CD4-positive, alpha-beta T cell (primary cell): ENCODE measurements at regions not wholly inside any gene's neighbourhood (a gene's known extent, or its start where the extent isn't known, plus 50 kb on each side); places are given as distances from the start of the nearest gene placed in this dataset.

Experiments used
- ATAC-seq: fragments of 200-7000 bp; cut with Tn5 transposase; one replicate; pipeline ENCODE4 v1.10.0; 2022; ENCODE audit warnings: mild to moderate bottlenecking; ENCODE audit not compliant: poor library complexity
- CTCF ChIA-PET: fragments of 350-600 bp; sonication (Branson Sonifier 250); formaldehyde crosslinking; loops from one replicate; lab custom pipeline; 2021; ENCODE audit warnings: antibody characterized with exemption, inconsistent platforms; lab: Charles Lee
- POLR2A ChIA-PET: fragments of 350-600 bp; sonication (Branson Sonifier 250); formaldehyde crosslinking; loops from one replicate; lab custom pipeline; 2021; ENCODE audit warnings: antibody characterized with exemption, inconsistent platforms; lab: Charles Lee
- DNase-seq, 14 experiments: peaks; one replicate each; pipeline ENCODE4 v3.0.0-alpha.2; 2013 to 2020; ENCODE audit warnings: mixed read lengths in 2 of 14
- H3K27ac ChIP-seq, 2 donors: one replicate each; pipeline versions ENCODE4 v1.5.1 to v1.7.0; 2013; ENCODE audit warnings: low read length in 2 of 2, low read depth in 1 of 2, mild to moderate bottlenecking in 1 of 2
- H3K27me3 ChIP-seq, 2 experiments: 1 replicate in 1 of 2; 2 replicates in 1 of 2; pipeline versions ENCODE4 v1.6.1 to v1.7.0; 2013; ENCODE audit warnings: low read length in 2 of 2, control low read depth in 1 of 2, mild to moderate bottlenecking in 1 of 2, moderate library complexity in 1 of 2; ENCODE audit not compliant: insufficient read depth in 2 of 2, control insufficient read depth in 1 of 2
- H3K36me3 ChIP-seq: one replicate; pipeline ENCODE4 v1.6.1; 2013; ENCODE audit warnings: low read length, control low read depth; ENCODE audit not compliant: insufficient read depth
- H3K4me1 ChIP-seq: one replicate; pipeline ENCODE4 v1.6.1; 2013; ENCODE audit warnings: low read length, control low read depth; ENCODE audit not compliant: insufficient read depth
- H3K4me3 ChIP-seq: one replicate; pipeline ENCODE4 v1.5.1; 2013; ENCODE audit warnings: mild to moderate bottlenecking, low read length, moderate library complexity
- H3K9me3 ChIP-seq, 2 experiments: 1 replicate in 1 of 2; 2 replicates in 1 of 2; pipeline versions ENCODE4 v1.6.1 to v1.7.0; 2013; ENCODE audit warnings: low read length in 2 of 2, mild to moderate bottlenecking in 2 of 2, control low read depth in 1 of 2, moderate library complexity in 1 of 2; ENCODE audit not compliant: control insufficient read depth in 1 of 2, insufficient read depth in 1 of 2
- H3K27ac Mint-ChIP-seq: one replicate; pipeline ENCODE4 v1.8.0; 2020; ENCODE audit warnings: mixed read lengths
- H3K27me3 Mint-ChIP-seq: one replicate; pipeline ENCODE4 v1.8.0; 2021; ENCODE audit warnings: mixed read lengths
- H3K36me3 Mint-ChIP-seq: one replicate; pipeline ENCODE4 v1.8.0; 2021; ENCODE audit warnings: low read depth, mixed read lengths
- H3K4me1 Mint-ChIP-seq: one replicate; pipeline ENCODE4 v1.8.0; 2021; ENCODE audit warnings: low read depth, mixed read lengths
- H3K4me3 Mint-ChIP-seq: one replicate; pipeline ENCODE4 v1.8.0; 2020; ENCODE audit warnings: mild to moderate bottlenecking, mixed read lengths
- H3K9me3 Mint-ChIP-seq: one replicate; pipeline ENCODE4 v1.8.0; 2020; ENCODE audit warnings: mixed read lengths
- CTCF ChIP-seq: fragments of 200-600 bp; IDR thresholded peaks from one replicate; pipeline ENCODE4 v1.8.0; 2022; ENCODE audit warnings: antibody characterized with exemption, mild to moderate bottlenecking
- intact Hi-C, 2 experiments: fragments of 100-400 bp; cut with DNase I in 1 of 2; cut with micrococcal nuclease in 1 of 2; formaldehyde crosslinking; loops; one replicate each; pipeline versions ENCODE4 v1.15.1 to v1.9.0; 2023 to 2025; cut with DNase I, micrococcal nuclease

DNA sequence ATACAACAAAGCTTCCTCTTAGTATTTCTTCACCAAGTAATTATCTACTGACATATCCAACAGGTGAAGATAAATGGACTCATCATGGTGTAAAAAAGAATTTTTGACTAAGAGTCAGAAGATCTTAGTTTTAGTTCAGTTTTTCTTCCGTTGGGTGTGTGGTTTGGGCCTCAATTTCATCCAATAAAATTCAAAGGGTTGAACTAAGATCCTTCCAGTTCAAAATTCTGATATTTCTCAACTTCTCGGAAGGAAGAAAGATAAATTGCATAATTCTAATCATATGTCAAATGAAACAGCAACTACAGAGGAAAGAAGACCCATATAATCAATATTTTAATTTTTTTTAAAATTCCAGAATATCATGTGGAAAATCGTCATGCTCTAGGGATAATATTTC, 192.7 kb downstream of the SPRY1 start:
- Mint-ChIP-seq H3K27ac (no peak overlapping the region), H3K4me1 (peaks cover 5% of the 10 kb centered on the region), H3K27me3 (no peaks in the 10 kb centered on the region), H3K36me3 (no peaks in the 10 kb centered on the region), H3K4me3 (no peak overlapping the region), H3K9me3 (no peaks in the 10 kb centered on the region)
- H3K4me1 ChIP-seq = no peaks in the 10 kb centered on the region
- intact Hi-C loops = no loop called here
- ChIA-PET CTCF (no interaction called here), POLR2A (no interaction called here)
- no peaks in the 10 kb centered on the region for H3K9me3 ChIP-seq
- no peak for DNase-seq
- ATAC-seq = no peak
- H3K27ac ChIP-seq = no peak overlapping the region
- no peaks in the 10 kb centered on the region for H3K36me3 ChIP-seq
- TF ChIP-seq CTCF = no peak
- no peak overlapping the region for H3K4me3 ChIP-seq
- no peaks in the 10 kb centered on the region for H3K27me3 ChIP-seq

- no peak overlapping the region for H3K4me3 Mint-ChIP-seq
- no peaks in the 10 kb centered on the region for H3K27me3 Mint-ChIP-seq
- peaks cover 5% of the 10 kb centered on the region for H3K4me1 Mint-ChIP-seq
- ChIA-PET POLR2A (no interaction called here), CTCF (no interaction called here)
- Histone ChIP-seq H3K4me3 (no peak overlapping the region), H3K36me3 (no peaks in the 10 kb centered on the region), H3K27ac (no peak overlapping the region), H3K9me3 (no peaks in the 10 kb centered on the region), H3K4me1 (no peaks in the 10 kb centered on the region), H3K27me3 (no peaks in the 10 kb centered on the region)
- intact Hi-C loops = no loop called here
- no peak for ATAC-seq
- no peak overlapping the region for H3K27ac Mint-ChIP-seq
- no peak for TF ChIP-seq CTCF
- H3K9me3 Mint-ChIP-seq = no peaks in the 10 kb centered on the region
- no peak for DNase-seq
- H3K36me3 Mint-ChIP-seq = no peaks in the 10 kb centered on the region
Observed at GRCh38 chr4:123591875-123592274, 195.3 kb downstream of the SPRY1 start.

- Histone ChIP-seq H3K27ac (no peak overlapping the region), H3K4me3 (no peak overlapping the region), H3K27me3 (no peaks in the 10 kb centered on the region), H3K36me3 (no peaks in the 10 kb centered on the region), H3K9me3 (no peaks in the 10 kb centered on the region), H3K4me1 (no peaks in the 10 kb centered on the region)
- no peak for ATAC-seq
- TF ChIP-seq CTCF = no peak
- DNase-seq = no peak
- Mint-ChIP-seq H3K27ac (no peak overlapping the region), H3K4me3 (no peak overlapping the region), H3K9me3 (no peaks in the 10 kb centered on the region), H3K4me1 (peaks cover 18% of the 10 kb centered on the region), H3K27me3 (no peaks in the 10 kb centered on the region), H3K36me3 (no peaks in the 10 kb centered on the region)
- ChIA-PET POLR2A (no interaction called here), CTCF (no interaction called here)
- intact Hi-C loops = no loop called here
Observed at GRCh38 chr4:123593655-123594054, 197.1 kb downstream of the SPRY1 start.
